ENCODE measurements at regions not wholly inside any gene's neighbourhood (a gene's known extent, or its start where the extent isn't known, plus 50 kb on each side); places are given as distances from the start of the nearest gene placed in this dataset.

GRCh38 chr4:17356926-17357325 lies 155.0 kb downstream of the QDPR start:
- Histone ChIP-seq H3K27ac (no peak overlapping the region), H3K36me3 (no peaks in the 10 kb centered on the region), H3K27me3 (no peaks in the 10 kb centered on the region), H3K4me3 (no peak overlapping the region), H3K9me3 (no peaks in the 10 kb centered on the region), H3K4me1 (no peaks in the 10 kb centered on the region)
- DNase-seq = no peak
- 59 to 61% methylated on average over 3 of the region's 3 CpGs for WGBS, 2 donors
- no peak for TF ChIP-seq CTCF (IDR thresholded peaks at IDR 0.05)
- TF ChIP-seq POLR2AphosphoS5 (IDR thresholded peaks at IDR 0.05) = peak in 2 of 4 donors; percentile 26 to 55
- no peak for TF ChIP-seq EP300 (IDR thresholded peaks at IDR 0.05)
- TF ChIP-seq POLR2A (IDR thresholded peaks at IDR 0.05) = no peak
- intact Hi-C loops (cut with DNase I) = no loop called here

GRCh38 chr4:17352357-17352756 lies 159.5 kb downstream of the QDPR start:
- TF ChIP-seq POLR2AphosphoS5 (IDR thresholded peaks at IDR 0.05) (no peak), POLR2A (IDR thresholded peaks at IDR 0.05) (no peak), CTCF (IDR thresholded peaks at IDR 0.05) (no peak), EP300 (IDR thresholded peaks at IDR 0.05) (no peak)
- Histone ChIP-seq H3K36me3 (no peaks in the 10 kb centered on the region), H3K27me3 (no peaks in the 10 kb centered on the region)

GRCh38 chr4:17347445-17347844 lies 164.4 kb downstream of the QDPR start:
- Histone ChIP-seq H3K27me3 (no peaks in the 10 kb centered on the region), H3K27ac (no peak overlapping the region), H3K4me1 (no peaks in the 10 kb centered on the region), H3K4me3 (no peak overlapping the region), H3K9me3 (no peaks in the 10 kb centered on the region), H3K36me3 (no peaks in the 10 kb centered on the region)
- intact Hi-C loops (cut with DNase I) = loop anchor here (5.0 kb wide), 1 partner anchor 100 kb away; no protein-coding TSS in a partner anchor
- 35 to 61% methylated on average over 2 of the region's 2 CpGs for WGBS, 2 donors
- TF ChIP-seq CTCF (IDR thresholded peaks at IDR 0.05) (peak in 2 of 4 experiments; percentile 26 to 43), EP300 (IDR thresholded peaks at IDR 0.05) (no peak)
- DNase-seq = no peak

More at GRCh38 chr4:17352357-17352756, 159.5 kb downstream of the QDPR start:
- intact Hi-C loops (cut with DNase I) = no loop called here
- DNase-seq = no peak
- Histone ChIP-seq H3K27ac (no peak overlapping the region), H3K9me3 (no peaks in the 10 kb centered on the region), H3K4me1 (no peaks in the 10 kb centered on the region), H3K4me3 (no peak overlapping the region)
- 68 to 86% methylated on average over 5 of the region's 5 CpGs for WGBS, 2 donors

GRCh38 chr4:17339376-17339775 lies 172.5 kb downstream of the QDPR start:
- no peak overlapping the region for H3K27ac ChIP-seq
- no peak for DNase-seq
- no peaks in the 10 kb centered on the region for H3K36me3 ChIP-seq
- intact Hi-C loops (cut with DNase I) = no loop called here
- no peaks in the 10 kb centered on the region for H3K9me3 ChIP-seq
- 27 to 80% methylated on average over 2 of the region's 2 CpGs for WGBS, 2 donors
- TF ChIP-seq CTCF (IDR thresholded peaks at IDR 0.05) (no peak), POLR2AphosphoS5 (IDR thresholded peaks at IDR 0.05) (no peak), EP300 (IDR thresholded peaks at IDR 0.05) (no peak), POLR2A (IDR thresholded peaks at IDR 0.05) (no peak)
- H3K4me3 ChIP-seq = no peak overlapping the region
- H3K4me1 ChIP-seq = no peaks in the 10 kb centered on the region
- H3K27me3 ChIP-seq = no peaks in the 10 kb centered on the region

- 49 to 53% methylated on average over 1 of the region's 1 CpG for WGBS, 2 donors
- no peaks in the 10 kb centered on the region for H3K9me3 ChIP-seq
- intact Hi-C loops (cut with DNase I) = no loop called here
- no peaks in the 10 kb centered on the region for H3K4me1 ChIP-seq
- no peak for TF ChIP-seq EP300 (IDR thresholded peaks at IDR 0.05)
- no peak for TF ChIP-seq POLR2AphosphoS5 (IDR thresholded peaks at IDR 0.05)
- no peak for TF ChIP-seq POLR2A (IDR thresholded peaks at IDR 0.05)
- TF ChIP-seq CTCF (IDR thresholded peaks at IDR 0.05) = no peak
- no peak for DNase-seq
- H3K27ac ChIP-seq = no peak overlapping the region
- H3K4me3 ChIP-seq = no peak overlapping the region
- no peaks in the 10 kb centered on the region for H3K36me3 ChIP-seq
- no peaks in the 10 kb centered on the region for H3K27me3 ChIP-seq
These were observed 174.9 kb downstream of the QDPR start for GRCh38 chr4:17336986-17337385.

All from sigmoid colon (tissue), 6 donors.